Stimulated activated CD4-positive, alpha-beta T cell treated with anti-CD3 and anti-CD28 coated beads, Interleukin-4, amount 100 ng/mL, for 4 hours (primary cell): ENCODE measurements at regions not wholly inside any gene's neighbourhood (a gene's known extent, or its start where the extent isn't known, plus 50 kb on each side); places are given as distances from the start of the nearest gene placed in this dataset.

Experiments
- DNase-seq, 2 experiments: peaks; one replicate each; pipeline ENCODE4 v3.0.0-alpha.2; 2020

GRCh38 chr1:172810480-172811175, 151.7 kb downstream of the FASLG start:
- DNase-seq = no peak

DNA sequence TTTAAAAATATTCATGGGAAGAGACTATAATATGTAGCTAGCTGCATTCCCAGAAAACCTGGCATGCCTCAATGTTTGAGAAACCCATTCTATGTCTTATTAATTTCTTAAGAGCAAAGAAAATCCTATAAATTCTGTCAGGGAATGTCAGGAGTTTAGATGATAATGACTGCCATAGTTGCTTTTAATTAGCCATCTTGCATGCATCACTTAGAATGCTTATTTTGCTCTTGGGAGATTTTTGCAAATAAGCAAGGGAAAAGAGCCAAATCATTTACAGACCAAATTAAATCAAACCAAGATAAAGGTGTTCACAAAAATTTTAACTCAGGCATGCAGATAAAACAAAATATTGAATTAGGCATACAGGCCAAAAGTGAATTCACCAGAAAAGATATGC, 152.8 kb downstream of the FASLG start:
- no peak for DNase-seq

DNA sequence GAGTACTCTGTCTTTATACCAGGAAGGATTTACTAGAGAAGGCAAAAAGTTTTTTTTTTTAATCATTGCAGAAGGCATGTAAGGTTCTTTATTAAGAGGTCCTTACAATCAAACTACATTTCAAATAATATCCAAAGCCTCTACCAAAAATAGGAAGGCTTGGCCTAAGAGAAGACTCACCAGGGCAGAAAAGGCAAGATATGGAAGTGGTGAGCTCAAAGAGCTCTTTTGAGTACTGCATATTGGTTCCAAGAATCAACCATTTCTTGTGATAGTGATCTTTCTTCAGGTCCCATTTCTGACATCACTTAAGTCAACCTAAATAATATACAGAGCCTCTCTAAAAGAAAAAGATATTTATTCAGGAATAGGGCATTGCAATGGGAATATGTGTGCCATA, 153.2 kb downstream of the FASLG start:
- DNase-seq = no peak

DNA sequence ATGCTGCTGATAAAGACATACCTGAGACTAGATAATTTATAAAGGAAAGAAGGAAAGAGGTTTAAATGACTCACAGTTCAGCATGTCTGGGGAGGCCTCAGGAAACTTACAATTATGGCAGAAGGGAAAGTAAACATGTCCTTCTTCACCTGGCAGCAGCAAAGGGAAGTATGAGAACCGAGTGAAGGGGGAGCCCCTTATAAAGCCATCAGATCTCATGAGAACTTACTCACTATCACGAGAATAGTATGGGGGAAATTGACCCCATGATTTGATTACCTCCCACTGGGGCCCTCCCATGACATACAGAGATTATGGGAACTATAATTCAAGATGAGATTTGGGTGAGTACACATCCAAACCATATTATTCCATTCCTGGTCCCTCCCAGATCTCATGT, 154.4 kb downstream of the FASLG start:
- no peak for DNase-seq

DNA sequence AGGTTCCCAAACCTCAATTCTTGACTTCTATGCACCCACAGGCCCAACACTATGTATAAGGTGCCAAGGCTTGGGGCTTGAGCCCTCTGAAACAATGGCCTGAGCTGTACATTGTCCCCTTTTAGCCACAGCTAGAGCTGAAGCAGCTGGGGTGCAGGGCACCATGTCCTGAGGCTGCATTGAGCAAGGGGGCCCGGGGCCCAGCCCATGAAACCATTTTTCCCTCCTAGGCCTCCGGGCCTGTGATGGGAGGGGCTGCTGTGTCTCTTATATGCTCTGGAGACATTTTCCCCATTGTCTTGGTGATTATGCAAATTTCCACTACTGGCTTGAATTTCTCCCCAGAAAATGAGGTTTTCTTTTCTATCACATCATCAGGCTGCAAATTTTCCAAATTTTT, 155.5 kb downstream of the FASLG start:
- no peak for DNase-seq

GRCh38 chr1:172815740-172816139, 156.8 kb downstream of the FASLG start:
- DNase-seq = no peak

DNA sequence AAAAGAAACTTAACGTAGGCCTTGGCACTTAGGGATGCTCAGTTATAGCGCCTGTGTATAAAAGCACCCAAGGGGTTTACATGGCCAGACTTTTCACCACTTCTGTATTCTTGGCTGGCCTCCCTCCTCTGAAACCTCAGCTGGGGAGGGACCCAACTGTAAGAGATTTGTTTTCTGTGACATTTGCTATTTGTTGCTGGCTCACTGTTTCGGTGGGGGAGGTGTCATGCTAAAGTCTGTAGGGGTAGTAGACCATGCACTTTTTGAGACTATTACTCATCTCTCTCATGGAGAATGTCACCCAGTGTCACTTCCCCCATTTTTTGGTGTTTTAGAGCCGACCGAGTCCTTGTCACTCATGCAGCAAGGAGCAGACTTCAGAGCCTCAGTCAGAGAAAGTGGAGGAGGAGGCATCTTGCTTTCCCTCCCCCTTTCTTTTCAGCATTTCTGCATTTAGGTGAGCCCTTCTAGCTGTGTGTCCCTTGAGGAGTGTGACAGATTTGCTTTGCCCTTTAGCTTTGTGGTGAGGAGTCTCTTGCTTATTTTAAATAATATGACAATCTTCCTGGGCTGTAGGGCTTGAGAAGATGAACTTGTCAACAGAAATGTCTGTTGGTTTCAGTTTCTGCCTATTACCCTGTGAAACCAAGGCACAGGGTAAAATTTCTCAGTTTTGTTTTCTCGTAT, 160.1 kb downstream of the FASLG start:
- DNase-seq = peak; percentile 17 to 34

DNA sequence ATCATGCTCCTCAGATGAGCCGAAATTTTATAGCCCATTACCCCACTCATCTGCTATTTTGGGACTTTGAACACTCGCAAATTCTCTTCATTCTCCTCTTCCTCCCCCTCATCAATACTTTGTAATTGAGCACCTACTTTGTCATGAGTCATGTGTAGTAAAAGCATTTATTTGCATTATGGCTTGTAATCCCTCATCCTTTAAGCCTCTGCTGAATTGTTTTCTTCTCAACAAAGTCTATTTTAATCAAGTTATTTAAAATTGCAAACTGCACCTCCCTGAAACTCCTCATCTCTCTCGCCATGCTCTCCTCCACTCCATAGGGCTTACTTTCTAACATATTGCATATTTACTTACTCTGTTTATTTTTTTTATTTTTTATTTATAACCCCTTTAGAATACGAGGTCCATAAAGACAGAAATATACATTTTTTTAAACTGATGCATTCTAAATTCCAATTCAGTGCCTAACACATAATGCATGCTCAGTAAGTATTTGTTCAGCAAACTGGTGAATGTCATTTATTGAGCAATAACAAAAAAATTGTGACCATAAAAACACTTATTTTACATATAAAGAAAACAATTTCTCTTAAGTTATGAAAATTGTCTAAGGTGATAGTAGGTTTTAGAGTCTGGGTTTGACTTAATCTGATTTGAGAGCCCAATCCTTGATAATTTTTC, 161.7 kb downstream of the FASLG start:
- DNase-seq = no peak

DNA sequence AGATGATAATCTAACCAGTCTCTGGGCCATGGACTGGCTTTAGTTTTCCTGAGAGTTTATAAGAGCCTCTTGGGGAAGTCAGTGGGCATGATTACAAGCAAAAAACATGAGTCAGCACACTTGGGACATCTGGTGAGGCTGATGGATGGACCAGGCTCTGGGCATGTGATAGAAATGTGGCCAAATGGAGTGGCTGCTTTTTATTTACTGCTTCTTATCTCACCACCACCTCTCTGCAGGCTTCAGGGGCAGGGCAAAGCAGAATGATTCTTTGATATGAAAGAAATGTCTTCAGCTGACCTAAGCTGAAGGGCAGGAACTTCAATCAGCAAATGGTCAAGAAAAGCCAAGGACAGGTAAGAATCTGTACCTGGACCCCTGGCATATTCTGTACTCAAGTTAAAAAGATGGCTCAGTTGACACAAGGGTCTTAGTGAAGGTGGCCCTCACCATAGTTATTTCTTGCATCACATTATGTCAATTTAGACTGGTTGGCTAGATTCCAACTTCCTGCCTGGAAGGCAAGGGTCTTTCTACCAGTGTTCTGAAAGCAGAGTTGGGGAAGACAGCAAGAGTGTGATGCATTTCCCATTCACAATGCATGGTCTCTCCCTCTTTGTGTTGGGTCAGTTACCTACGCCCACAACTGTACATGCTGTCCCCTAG, 162.8 kb downstream of the FASLG start:
- no peak for DNase-seq

- DNase-seq = no peak
Measured at GRCh38 chr1:172822886-172823285, 164.0 kb downstream of the FASLG start.

GRCh38 chr1:172823534-172823933, 164.6 kb downstream of the FASLG start:
- no peak for DNase-seq

- no peak for DNase-seq
Measured at GRCh38 chr1:172824209-172824608, 165.3 kb downstream of the FASLG start.

- DNase-seq = no peak
Measured at GRCh38 chr1:172826096-172826741, 167.3 kb downstream of the FASLG start.

GRCh38 chr1:172827301-172827700, 168.4 kb downstream of the FASLG start:
- DNase-seq = no peak

- no peak for DNase-seq
Measured at GRCh38 chr1:172827841-172828240, 168.9 kb downstream of the FASLG start.

GRCh38 chr1:172832006-172832725, 173.3 kb downstream of the FASLG start:
- no peak for DNase-seq

- no peak for DNase-seq
Measured at GRCh38 chr1:172833954-172834353, 175.1 kb downstream of the FASLG start.

DNA sequence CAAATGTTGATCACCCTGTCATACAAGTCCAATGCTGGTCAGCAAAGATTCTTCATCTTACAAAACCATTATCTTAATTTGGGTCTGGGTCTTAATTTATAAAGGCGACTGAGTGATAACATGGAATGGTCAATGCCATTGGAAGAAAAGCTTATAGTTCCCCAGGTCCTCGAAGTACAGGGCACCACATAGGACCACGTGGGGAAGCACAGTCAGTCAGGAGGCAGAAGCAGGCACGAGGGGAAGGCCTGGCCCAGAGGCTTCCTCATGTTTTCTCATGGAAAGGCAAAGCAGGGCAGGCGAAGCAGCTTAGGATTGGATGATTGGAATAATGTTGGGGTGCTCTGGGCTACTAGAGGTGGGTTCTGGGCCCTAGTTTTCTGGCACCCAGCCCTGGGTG, 175.7 kb downstream of the FASLG start:
- no peak for DNase-seq

GRCh38 chr1:172835834-172836233, 176.9 kb downstream of the FASLG start:
- no peak for DNase-seq

DNA sequence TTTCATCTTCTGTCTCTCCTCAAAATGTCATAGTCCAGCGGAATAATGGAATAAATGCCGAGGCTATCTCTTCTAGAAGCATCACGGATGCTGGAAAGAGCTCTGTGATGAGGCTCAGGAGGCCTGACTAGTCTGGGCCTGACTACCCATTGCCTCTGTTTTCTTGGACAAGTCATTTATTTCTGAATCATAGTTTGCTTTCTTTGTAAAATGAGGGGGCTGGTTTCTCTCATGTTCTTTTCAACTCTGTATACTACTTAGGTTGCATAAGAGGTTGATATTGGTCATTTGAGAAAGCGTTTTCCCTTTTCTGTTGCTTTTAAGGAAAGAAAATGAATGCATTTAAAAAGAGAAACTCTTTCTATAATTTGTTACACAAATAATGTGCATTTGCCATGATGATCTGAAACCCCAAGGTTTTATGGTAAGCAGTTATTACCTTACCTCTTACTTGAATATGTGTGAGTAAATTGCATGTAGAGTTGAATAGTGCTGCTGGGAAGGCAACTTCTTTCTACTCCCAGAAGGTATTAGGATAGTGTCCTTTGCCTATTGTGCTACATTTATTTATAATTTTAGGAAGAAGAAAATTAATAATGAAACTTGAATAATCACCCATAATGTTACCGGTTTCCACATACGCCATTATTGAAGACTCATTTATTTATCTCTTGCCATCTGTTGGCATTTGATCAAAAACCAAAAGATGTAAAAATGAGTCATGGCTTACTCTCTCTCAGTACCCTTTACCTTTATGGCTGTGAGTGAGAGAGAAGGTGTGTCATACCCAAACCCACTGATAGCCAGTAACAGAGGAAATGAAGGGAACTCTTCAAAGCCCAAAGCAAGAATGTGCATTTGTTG, 179.1 kb downstream of the FASLG start:
- peak in 1 of 2 experiments; percentile 27 for DNase-seq

- DNase-seq = no peak
Measured at GRCh38 chr1:172838680-172839313, 179.9 kb downstream of the FASLG start.
